ENCODE measurements at regions not wholly inside any gene's neighbourhood (a gene's known extent, or its start where the extent isn't known, plus 50 kb on each side); places are given as distances from the start of the nearest gene placed in this dataset.

GRCh38 chr5:135671966-135672365 is 93.2 kb upstream of the CXCL14 start:
- TF ChIP-seq CTCF (conservative IDR thresholded peaks at IDR 0.05; ENCODE audit: low read depth in 2 of 2), result no peak
- TF ChIP-seq POLR2AphosphoS5 (IDR thresholded peaks at IDR 0.05; ENCODE audit: low read depth), result no peak
- TF ChIP-seq JUNB (IDR thresholded peaks at IDR 0.05; ENCODE audit: unreplicated experiment), result no peak
- TF ChIP-seq REST (IDR thresholded peaks at IDR 0.05; ENCODE audit: unreplicated experiment), result no peak
- no peak for TF ChIP-seq EZH2 (IDR thresholded peaks at IDR 0.05; ENCODE audit: low read depth, unreplicated experiment)
- no peak for TF ChIP-seq CREB1 (CRISPR knock-in tag; IDR thresholded peaks at IDR 0.05; ENCODE audit: low read depth)
